Testis (tissue), 2 donors: ENCODE measurements at regions not wholly inside any gene's neighbourhood (a gene's known extent, or its start where the extent isn't known, plus 50 kb on each side); places are given as distances from the start of the nearest gene placed in this dataset.

Experiments
- POLR2A ChIP-seq: fragments of 450-650 bp; IDR thresholded peaks from one replicate; pipeline ENCODE4 v1.6.1; 2017; ENCODE audit warnings: antibody characterized with exemption, mild to moderate bottlenecking, moderate library complexity
- TF ChIP-seq, protein P1 (sequence below), 3 experiments: fragments of 450-650 bp in 2 of 3; fragments of 200-600 bp in 1 of 3; sonication (generic) in 1 of 3; IDR thresholded peaks; one replicate each; pipeline ENCODE4 v1.5.1; 2016 to 2019; ENCODE audit warnings: antibody characterized with exemption in 3 of 3, mild to moderate bottlenecking in 2 of 3, moderate library complexity in 1 of 3

DNA sequence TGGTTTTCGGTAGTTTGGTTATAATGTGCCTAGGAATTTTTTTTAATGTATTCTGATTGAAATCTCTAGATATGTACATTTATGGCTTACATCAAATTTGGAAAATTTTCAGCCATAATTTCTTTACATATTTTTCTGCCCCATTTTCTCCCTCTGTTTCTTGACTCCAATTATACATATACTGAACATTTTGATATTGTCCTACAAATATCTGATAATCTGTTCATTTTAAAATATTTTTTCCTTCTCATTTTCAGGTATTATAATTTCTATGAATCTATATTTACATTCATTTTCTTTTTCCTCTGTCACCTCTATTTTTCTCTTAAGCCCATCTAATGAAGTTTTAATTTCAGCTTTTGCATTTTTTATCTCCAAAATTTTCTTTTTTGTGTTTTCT, 82.7 kb upstream of the TMLHE start:
- TF ChIP-seq, protein P1, sequence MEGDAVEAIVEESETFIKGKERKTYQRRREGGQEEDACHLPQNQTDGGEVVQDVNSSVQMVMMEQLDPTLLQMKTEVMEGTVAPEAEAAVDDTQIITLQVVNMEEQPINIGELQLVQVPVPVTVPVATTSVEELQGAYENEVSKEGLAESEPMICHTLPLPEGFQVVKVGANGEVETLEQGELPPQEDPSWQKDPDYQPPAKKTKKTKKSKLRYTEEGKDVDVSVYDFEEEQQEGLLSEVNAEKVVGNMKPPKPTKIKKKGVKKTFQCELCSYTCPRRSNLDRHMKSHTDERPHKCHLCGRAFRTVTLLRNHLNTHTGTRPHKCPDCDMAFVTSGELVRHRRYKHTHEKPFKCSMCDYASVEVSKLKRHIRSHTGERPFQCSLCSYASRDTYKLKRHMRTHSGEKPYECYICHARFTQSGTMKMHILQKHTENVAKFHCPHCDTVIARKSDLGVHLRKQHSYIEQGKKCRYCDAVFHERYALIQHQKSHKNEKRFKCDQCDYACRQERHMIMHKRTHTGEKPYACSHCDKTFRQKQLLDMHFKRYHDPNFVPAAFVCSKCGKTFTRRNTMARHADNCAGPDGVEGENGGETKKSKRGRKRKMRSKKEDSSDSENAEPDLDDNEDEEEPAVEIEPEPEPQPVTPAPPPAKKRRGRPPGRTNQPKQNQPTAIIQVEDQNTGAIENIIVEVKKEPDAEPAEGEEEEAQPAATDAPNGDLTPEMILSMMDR (IDR thresholded peaks at IDR 0.05): no peak
- no peak for TF ChIP-seq POLR2A
